Suprapubic skin (tissue), 4 donors: ENCODE measurements at regions not wholly inside any gene's neighbourhood (a gene's known extent, or its start where the extent isn't known, plus 50 kb on each side); places are given as distances from the start of the nearest gene placed in this dataset.

Experiments
- CTCF ChIP-seq, 2 donors: fragments of 200-600 bp in 1 of 2; fragments of 450-650 bp in 1 of 2; sonication (generic) in 1 of 2; IDR thresholded peaks; one replicate each; pipeline ENCODE4 v1.5.1; 2016 to 2019; ENCODE audit warnings: antibody characterized with exemption in 2 of 2, mild to moderate bottlenecking in 1 of 2, moderate library complexity in 1 of 2
- POLR2A ChIP-seq, 2 donors: fragments of 450-650 bp; IDR thresholded peaks; one replicate each; pipeline ENCODE4 v1.6.1; 2017; ENCODE audit warnings: antibody characterized with exemption in 2 of 2, mild to moderate bottlenecking in 2 of 2, moderate library complexity in 2 of 2
- POLR2AphosphoS5 ChIP-seq, 3 donors: sonication (generic); formaldehyde crosslinking; IDR thresholded peaks; one replicate each; pipeline ENCODE4 v1.6.1; 2017; ENCODE audit warnings: antibody characterized with exemption in 3 of 3

GRCh38 chr1:5798904-5799303, 193.3 kb downstream of the NPHP4 start:
- TF ChIP-seq CTCF (IDR thresholded peaks at IDR 0.05) (no peak), POLR2A (IDR thresholded peaks at IDR 0.05) (no peak), POLR2AphosphoS5 (IDR thresholded peaks at IDR 0.05) (no peak)
